HepG2 (cell line): ENCODE measurements at regions not wholly inside any gene's neighbourhood (a gene's known extent, or its start where the extent isn't known, plus 50 kb on each side); places are given as distances from the start of the nearest gene placed in this dataset.

ENCODE experiments used
- EP300 ChIP-seq, 3 experiments: sonication (generic) in 1 of 3; formaldehyde crosslinking in 1 of 3; IDR thresholded peaks; 2 replicates each; pipeline versions ENCODE4 v1.5.1 to v1.6.1; 2011 to 2020; ENCODE audit warnings: low read depth in 2 of 3, low read length in 2 of 3, borderline replicate concordance in 1 of 3, improper control_type of control experiment in 1 of 3, mild to moderate bottlenecking in 1 of 3, missing genetic modification reagents in 1 of 3, moderate library complexity in 1 of 3
- SUZ12 ChIP-seq: fragments of 150-350 bp; IDR thresholded peaks from 2 replicates; pipeline ENCODE4 v1.6.1; 2014; ENCODE audit warnings: low read depth, low read length
- TF ChIP-seq, protein P1 (sequence below): sonication (generic); formaldehyde crosslinking; IDR thresholded peaks from 2 replicates; pipeline ENCODE4 v1.5.0; 2020; ENCODE audit warnings: mild to moderate bottlenecking, missing genetic modification reagents, moderate library complexity

- TF ChIP-seq SUZ12 (no peak), EP300 (IDR thresholded peaks at IDR 0.05; ENCODE audit: low read depth in 2 of 2, low read length in 2 of 2) (no peak), EP300 (CRISPR knock-in tag; IDR thresholded peaks at IDR 0.05; ENCODE audit: borderline replicate concordance) (no peak)
- TF ChIP-seq, protein P1, sequence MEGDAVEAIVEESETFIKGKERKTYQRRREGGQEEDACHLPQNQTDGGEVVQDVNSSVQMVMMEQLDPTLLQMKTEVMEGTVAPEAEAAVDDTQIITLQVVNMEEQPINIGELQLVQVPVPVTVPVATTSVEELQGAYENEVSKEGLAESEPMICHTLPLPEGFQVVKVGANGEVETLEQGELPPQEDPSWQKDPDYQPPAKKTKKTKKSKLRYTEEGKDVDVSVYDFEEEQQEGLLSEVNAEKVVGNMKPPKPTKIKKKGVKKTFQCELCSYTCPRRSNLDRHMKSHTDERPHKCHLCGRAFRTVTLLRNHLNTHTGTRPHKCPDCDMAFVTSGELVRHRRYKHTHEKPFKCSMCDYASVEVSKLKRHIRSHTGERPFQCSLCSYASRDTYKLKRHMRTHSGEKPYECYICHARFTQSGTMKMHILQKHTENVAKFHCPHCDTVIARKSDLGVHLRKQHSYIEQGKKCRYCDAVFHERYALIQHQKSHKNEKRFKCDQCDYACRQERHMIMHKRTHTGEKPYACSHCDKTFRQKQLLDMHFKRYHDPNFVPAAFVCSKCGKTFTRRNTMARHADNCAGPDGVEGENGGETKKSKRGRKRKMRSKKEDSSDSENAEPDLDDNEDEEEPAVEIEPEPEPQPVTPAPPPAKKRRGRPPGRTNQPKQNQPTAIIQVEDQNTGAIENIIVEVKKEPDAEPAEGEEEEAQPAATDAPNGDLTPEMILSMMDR (CRISPR knock-in tag) = no peak
Measured at GRCh38 chr12:91542067-91542466, 359.4 kb upstream of the DCN start.
